ENCODE measurements at regions not wholly inside any gene's neighbourhood (a gene's known extent, or its start where the extent isn't known, plus 50 kb on each side); places are given as distances from the start of the nearest gene placed in this dataset.

- CTCF ChIA-PET: interaction anchor here (1.1 kb wide), 1 partner anchor 15 kb away, joined by 3 read pairs; no protein-coding TSS in a partner anchor
- TF ChIP-seq CTCF (IDR thresholded peaks at IDR 0.05; ENCODE audit: control extremely low read depth, extremely low read depth, low read depth, missing control alignments): no peak
- POLR2A ChIA-PET: no interaction called here
- DNase-seq (ENCODE audit: extremely low spot score): no peak
Observed at GRCh38 chr12:89213747-89214146, 138.6 kb downstream of the DUSP6 start.

DNA sequence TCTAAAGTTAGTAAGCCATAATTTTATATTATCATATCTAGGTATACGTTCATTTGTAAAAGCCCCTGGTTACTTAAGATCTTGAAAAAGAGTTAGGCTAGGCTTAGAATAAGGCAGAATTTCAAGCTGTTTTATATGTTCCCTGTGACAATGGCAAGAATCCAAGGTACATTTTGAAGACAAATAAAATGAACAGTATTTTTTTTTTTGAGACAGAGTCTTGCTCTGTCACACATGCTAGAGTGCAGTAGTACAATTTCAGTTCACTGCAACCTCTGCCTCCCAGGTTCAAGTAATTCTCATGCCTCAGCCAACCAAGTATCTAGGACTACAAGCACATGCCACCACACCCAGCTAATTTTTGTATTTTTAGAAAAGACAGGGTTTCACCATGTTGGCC lies 139.2 kb downstream of the DUSP6 start:
- CTCF ChIA-PET: interaction anchor here (1.1 kb wide), 1 partner anchor 16 kb away, joined by 3 read pairs; no protein-coding TSS in a partner anchor
- TF ChIP-seq CTCF (IDR thresholded peaks at IDR 0.05; ENCODE audit: control extremely low read depth, extremely low read depth, low read depth, missing control alignments): no peak
- POLR2A ChIA-PET: no interaction called here

DNA sequence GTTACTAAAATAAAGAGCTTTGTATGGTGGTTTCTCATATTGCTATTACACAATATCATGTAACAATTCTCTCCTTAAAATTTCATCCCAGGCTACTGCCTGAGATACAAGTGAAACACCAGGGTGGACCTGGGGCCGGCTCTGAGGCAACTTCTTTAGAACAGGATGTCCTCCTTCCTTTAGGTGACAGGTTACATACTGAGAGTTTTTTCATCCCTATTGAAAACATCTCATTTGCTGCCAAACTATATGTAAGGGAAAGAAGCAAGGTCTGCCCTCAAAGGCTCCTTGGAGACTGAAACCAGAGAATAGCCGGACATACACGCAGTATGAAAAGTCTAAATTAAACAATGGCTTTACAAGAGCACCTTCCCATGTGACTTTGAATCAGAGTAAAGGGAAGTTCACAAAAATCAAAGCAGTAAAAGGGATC lies 139.9 kb downstream of the DUSP6 start:
- POLR2A ChIA-PET: no interaction called here
- TF ChIP-seq CTCF (IDR thresholded peaks at IDR 0.05; ENCODE audit: control extremely low read depth, extremely low read depth, low read depth, missing control alignments): no peak
- DNase-seq (ENCODE audit: extremely low spot score): no peak
- CTCF ChIA-PET: interaction anchor here (1.2 kb wide), 1 partner anchor 10 kb away, joined by 4 read pairs; no protein-coding TSS in a partner anchor

More for the DNA sequence above, 139.2 kb downstream of the DUSP6 start:
- DNase-seq (ENCODE audit: extremely low spot score): no peak

DNA sequence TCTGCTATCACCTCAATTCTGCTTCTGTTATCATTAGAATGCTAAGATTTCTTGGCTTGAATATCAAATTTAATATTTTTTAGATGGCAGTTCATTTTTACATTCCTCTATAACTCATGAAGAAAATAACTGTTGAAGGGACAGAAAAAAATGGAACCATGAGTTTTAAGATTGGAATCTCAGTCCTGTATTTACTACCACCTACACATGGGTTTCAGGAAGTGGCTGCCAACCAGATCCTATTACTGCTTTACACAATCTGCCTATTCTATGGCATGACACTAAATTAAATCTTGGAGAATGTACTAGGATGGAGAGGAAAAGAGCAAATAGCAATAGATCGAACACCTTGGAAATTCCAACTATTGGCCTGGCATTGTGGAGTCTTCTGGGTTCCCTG lies 140.8 kb downstream of the DUSP6 start:
- ChIA-PET POLR2A (no interaction called here), CTCF (interaction anchor here (1.2 kb wide), 1 partner anchor 11 kb away, joined by 4 read pairs; no protein-coding TSS in a partner anchor)
- DNase-seq (ENCODE audit: extremely low spot score): no peak
- no peak for TF ChIP-seq CTCF (IDR thresholded peaks at IDR 0.05; ENCODE audit: control extremely low read depth, extremely low read depth, low read depth, missing control alignments)

DNA sequence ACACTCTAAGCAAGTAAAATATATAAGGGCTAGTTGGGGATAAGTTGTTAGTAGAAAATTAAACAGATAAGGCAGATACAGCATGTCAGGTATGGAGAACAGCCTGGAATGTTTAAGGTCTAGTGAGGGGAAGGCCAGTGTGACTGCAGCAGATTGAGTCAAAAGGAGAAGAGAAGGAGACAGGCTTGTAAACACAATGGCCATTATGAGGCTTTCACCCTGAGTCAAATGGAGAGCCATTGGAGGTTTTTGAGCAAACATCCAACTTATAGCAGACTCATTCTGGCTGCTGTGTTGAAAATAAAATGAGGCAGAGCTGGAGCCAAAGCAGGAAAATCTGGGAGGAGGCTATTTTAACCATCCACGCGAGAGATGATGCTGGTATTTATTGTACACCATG lies 142.0 kb downstream of the DUSP6 start:
- no peak for DNase-seq (ENCODE audit: extremely low spot score)
- ChIA-PET CTCF (interaction anchor here (0.9 to 1.3 kb wide), 2 partner anchors 19 to 29 kb away, joined by 3 read pairs; no protein-coding TSS in a partner anchor), POLR2A (no interaction called here)
- TF ChIP-seq CTCF (IDR thresholded peaks at IDR 0.05; ENCODE audit: control extremely low read depth, extremely low read depth, low read depth, missing control alignments): no peak

DNA sequence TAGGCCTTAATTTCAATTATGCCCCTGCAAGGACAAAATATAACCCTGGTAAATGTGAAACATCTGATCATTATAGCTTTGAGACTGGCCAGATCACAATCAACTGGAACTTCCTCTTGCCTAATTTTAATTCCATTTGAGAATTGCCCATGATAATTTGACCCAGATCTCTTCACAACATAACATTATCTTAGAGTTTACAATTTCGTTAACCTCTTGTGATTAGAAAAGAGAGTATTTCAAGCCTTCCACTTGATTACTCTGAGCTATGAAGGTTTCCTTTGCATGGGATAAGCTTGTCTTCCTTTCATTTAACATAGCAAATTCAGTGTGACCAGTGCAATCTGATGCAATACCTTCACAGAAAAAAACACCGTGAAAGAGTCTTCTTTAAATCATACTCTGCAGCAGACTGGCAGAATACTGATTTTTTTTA lies 143.6 kb downstream of the DUSP6 start:
- ChIA-PET CTCF (interaction anchor here (1.3 kb wide), 1 partner anchor 16 kb away, joined by 3 read pairs; no protein-coding TSS in a partner anchor), POLR2A (no interaction called here)
- no peak for DNase-seq (ENCODE audit: extremely low spot score)
- no peak for TF ChIP-seq CTCF (IDR thresholded peaks at IDR 0.05; ENCODE audit: control extremely low read depth, extremely low read depth, low read depth, missing control alignments)
